Lung (tissue), 11 donors: ENCODE measurements at regions not wholly inside any gene's neighbourhood (a gene's known extent, or its start where the extent isn't known, plus 50 kb on each side); places are given as distances from the start of the nearest gene placed in this dataset.

Source experiments
- ATAC-seq: fragments of 200-7000 bp; cut with Tn5 transposase; one replicate; pipeline ENCODE4 v1.9.1; 2020; ENCODE audit warnings: moderate number of reproducible peaks; ENCODE audit not compliant: insufficient read depth, low FRiP score
- DNase-seq, 3 donors: peaks; one replicate each; pipeline ENCODE4 v3.0.0-alpha.2; 2013 to 2017
- H3K27ac ChIP-seq, 2 donors: one replicate each; pipeline ENCODE4 v1.5.1; 2013; ENCODE audit warnings: mild to moderate bottlenecking in 2 of 2, moderate library complexity in 2 of 2, control low read depth in 1 of 2, inconsistent platforms in 1 of 2, low read depth in 1 of 2, low read length in 1 of 2
- H3K27me3 ChIP-seq, 3 donors: one replicate each; pipeline ENCODE4 v1.5.1; 2013; ENCODE audit warnings: low read length in 2 of 3; ENCODE audit not compliant: control insufficient read depth in 3 of 3, insufficient read depth in 3 of 3
- H3K36me3 ChIP-seq, 4 donors: one replicate each; pipeline ENCODE4 v1.5.1; 2013; ENCODE audit warnings: low read length in 4 of 4, mild to moderate bottlenecking in 1 of 4, moderate library complexity in 1 of 4; ENCODE audit not compliant: control insufficient read depth in 4 of 4, insufficient read depth in 4 of 4
- H3K4me1 ChIP-seq, 5 donors: one replicate each; pipeline ENCODE4 v1.5.1; 2013; ENCODE audit warnings: low read length in 5 of 5, mild to moderate bottlenecking in 2 of 5, moderate library complexity in 1 of 5; ENCODE audit not compliant: control insufficient read depth in 5 of 5, insufficient read depth in 5 of 5
- H3K4me3 ChIP-seq: one replicate; pipeline ENCODE4 v1.5.1; 2013; ENCODE audit warnings: mild to moderate bottlenecking, control low read depth, moderate library complexity
- H3K9ac ChIP-seq, 2 donors: one replicate each; pipeline ENCODE4 v1.5.1; 2013; ENCODE audit warnings: low read length in 2 of 2, control low read depth in 1 of 2; ENCODE audit not compliant: insufficient read depth in 1 of 2
- H3K9me3 ChIP-seq, 4 donors: one replicate each; pipeline ENCODE4 v1.5.1; 2013; ENCODE audit warnings: low read length in 3 of 4, mild to moderate bottlenecking in 1 of 4, moderate library complexity in 1 of 4; ENCODE audit not compliant: control insufficient read depth in 4 of 4, insufficient read depth in 3 of 4
- WGBS, 2 donors: extraction: QIAGEN DNeasy Blood & Tissue Kit; methylation state at CpG; one replicate each; pipeline ENCODE4 v1.1.7; 2013; 5-methylcytosine and 5-hydroxymethylcytosine counted together
- TF ChIP-seq, protein P1 (sequence below): IDR thresholded peaks from 2 replicates; pipeline ENCODE4 v1.5.1; 2012; ENCODE audit warnings: mild to moderate bottlenecking; ENCODE audit errors: control extremely low read depth, extremely low read depth
- donor health status: control.
- donor health status: control.
- donor health status: Bipolar disorder and iron deficiency.
- donor health status: healthy.
- donor health status: DM: yes; HTN: yes; CAD: no.

DNA sequence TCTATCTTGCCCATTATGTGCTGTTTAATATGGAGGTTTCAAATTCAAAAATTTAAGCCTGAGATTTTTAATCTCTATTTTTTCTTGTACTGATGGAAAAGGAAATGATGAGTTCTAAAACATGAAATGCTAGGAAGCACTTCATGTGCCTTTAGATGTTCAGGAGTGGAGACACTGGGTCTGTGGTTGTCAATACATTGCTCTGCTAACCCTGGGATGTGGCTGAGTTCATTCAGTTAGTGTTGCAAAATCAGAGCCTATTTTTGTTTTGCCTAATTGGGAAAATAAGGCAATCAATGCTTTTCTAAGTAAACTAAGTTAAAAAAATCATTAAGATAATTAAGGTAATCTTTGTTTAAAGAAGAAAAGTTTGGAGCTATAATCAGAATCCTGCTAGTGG, 83.1 kb downstream of the DIPK2A start:
- ATAC-seq: no peak
- TF ChIP-seq, protein P1, sequence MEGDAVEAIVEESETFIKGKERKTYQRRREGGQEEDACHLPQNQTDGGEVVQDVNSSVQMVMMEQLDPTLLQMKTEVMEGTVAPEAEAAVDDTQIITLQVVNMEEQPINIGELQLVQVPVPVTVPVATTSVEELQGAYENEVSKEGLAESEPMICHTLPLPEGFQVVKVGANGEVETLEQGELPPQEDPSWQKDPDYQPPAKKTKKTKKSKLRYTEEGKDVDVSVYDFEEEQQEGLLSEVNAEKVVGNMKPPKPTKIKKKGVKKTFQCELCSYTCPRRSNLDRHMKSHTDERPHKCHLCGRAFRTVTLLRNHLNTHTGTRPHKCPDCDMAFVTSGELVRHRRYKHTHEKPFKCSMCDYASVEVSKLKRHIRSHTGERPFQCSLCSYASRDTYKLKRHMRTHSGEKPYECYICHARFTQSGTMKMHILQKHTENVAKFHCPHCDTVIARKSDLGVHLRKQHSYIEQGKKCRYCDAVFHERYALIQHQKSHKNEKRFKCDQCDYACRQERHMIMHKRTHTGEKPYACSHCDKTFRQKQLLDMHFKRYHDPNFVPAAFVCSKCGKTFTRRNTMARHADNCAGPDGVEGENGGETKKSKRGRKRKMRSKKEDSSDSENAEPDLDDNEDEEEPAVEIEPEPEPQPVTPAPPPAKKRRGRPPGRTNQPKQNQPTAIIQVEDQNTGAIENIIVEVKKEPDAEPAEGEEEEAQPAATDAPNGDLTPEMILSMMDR: no peak

DNA sequence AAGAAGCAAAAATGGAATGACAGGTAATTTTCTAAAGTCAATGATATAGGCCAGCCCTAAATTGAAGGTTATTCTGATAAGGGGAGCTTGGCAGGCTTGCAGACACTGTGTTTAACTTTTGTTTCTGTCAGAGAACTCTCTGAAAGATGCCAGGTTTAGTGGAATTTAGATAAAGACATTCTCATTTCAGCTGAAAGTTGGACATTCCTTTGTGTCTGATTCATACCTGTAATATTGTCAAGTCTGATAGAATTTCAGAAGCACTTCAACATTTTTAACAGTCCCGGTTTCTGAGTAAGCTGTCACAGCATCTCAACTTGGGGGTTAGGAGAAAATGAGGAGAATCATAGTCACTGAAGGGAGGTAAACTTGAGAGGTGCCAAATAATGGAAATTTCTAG, 84.0 kb downstream of the DIPK2A start:
- H3K9me3 ChIP-seq: no peaks in the 10 kb centered on the region
- H3K27me3 ChIP-seq: no peaks in the 10 kb centered on the region
- 68 to 84% methylated on average over 1 of the region's 1 CpG for WGBS, 2 donors
- H3K4me1 ChIP-seq: peaks cover 0 to 3% (median 0%) of the 10 kb centered on the region in 5 donors
- H3K4me3 ChIP-seq: no peak overlapping the region
- TF ChIP-seq, protein P1: no peak
- ATAC-seq: no peak
- H3K9ac ChIP-seq: no peak overlapping the region
- DNase-seq: no peak
- H3K36me3 ChIP-seq: no peaks in the 10 kb centered on the region
- no peak overlapping the region for H3K27ac ChIP-seq

More for the DNA sequence above, 83.1 kb downstream of the DIPK2A start:
- Histone ChIP-seq H3K36me3 (no peaks in the 10 kb centered on the region), H3K9ac (no peak overlapping the region), H3K4me1 (peaks cover 0 to 3% (median 0%) of the 10 kb centered on the region in 5 donors), H3K27ac (no peak overlapping the region), H3K27me3 (no peaks in the 10 kb centered on the region), H3K9me3 (no peaks in the 10 kb centered on the region), H3K4me3 (no peak overlapping the region)
- no peak for DNase-seq

DNA sequence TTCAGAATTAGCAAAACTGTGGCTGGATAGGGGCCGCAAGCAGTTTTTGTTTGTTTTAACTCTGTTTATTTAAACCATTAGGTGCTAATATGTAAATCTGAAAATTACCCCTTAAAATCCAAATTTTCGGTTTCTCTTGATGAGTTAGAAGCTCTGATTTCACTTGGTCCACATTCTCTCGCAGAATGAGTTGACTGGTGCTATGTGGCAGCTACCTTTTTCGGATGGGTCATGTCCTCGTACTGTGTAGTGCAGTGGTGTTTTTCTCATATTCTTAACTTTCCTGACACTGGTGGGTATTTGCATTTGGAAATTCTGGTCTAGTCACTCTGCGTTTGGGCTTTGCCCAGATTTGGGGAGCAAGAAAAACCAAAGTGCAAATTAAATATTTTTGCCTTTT, 87.1 kb downstream of the DIPK2A start:
- Histone ChIP-seq H3K27ac (no peak overlapping the region), H3K27me3 (no peaks in the 10 kb centered on the region), H3K36me3 (no peaks in the 10 kb centered on the region), H3K9me3 (no peaks in the 10 kb centered on the region), H3K4me1 (no peaks in the 10 kb centered on the region), H3K4me3 (no peak overlapping the region), H3K9ac (no peak overlapping the region)
- ATAC-seq (no peak), DNase-seq (no peak)
- WGBS, 2 donors: 92 to 94% methylated on average over 6 of the region's 6 CpGs
- TF ChIP-seq, protein P1: no peak

DNA sequence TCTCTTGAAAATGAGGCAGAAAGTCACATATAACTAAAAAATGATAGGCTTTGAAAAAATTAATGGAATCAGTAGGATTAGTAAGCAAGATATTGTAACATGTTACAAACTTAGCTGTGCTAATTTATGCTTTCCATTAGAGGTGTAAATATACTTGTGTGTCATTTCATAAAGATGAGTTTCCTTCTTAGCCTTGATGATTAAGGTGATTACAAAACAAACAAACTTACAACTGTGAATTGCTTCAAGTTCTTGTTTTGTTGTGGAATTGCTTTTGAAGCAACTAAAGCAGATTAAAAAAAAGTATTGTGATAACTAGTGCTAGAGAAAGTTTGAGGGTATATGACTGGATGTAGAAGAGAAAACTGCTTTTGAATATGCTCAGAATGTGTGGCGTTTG, 87.9 kb downstream of the DIPK2A start:
- ATAC-seq (no peak), DNase-seq (no peak)
- Histone ChIP-seq H3K9ac (no peak overlapping the region), H3K4me3 (no peak overlapping the region), H3K9me3 (no peaks in the 10 kb centered on the region), H3K27ac (no peak overlapping the region), H3K4me1 (no peaks in the 10 kb centered on the region), H3K27me3 (no peaks in the 10 kb centered on the region), H3K36me3 (no peaks in the 10 kb centered on the region)
- TF ChIP-seq, protein P1: no peak
- WGBS, 2 donors: 95 to 98% methylated on average over 1 of the region's 1 CpG
